ENCODE measurements at regions not wholly inside any gene's neighbourhood (a gene's known extent, or its start where the extent isn't known, plus 50 kb on each side); places are given as distances from the start of the nearest gene placed in this dataset.
A peak's percentile ranks its signal among the peaks of the same experiment; 100 is the strongest.

- H3K79me2 ChIP-seq (ENCODE audit: control insufficient read depth, insufficient read depth, low read length): no peaks in the 10 kb centered on the region
- no peaks in the 10 kb centered on the region for H3K9me3 ChIP-seq (replicated peaks; ENCODE audit: control insufficient read depth, insufficient read depth, low read depth, low read length)
- TF ChIP-seq CREM (IDR thresholded peaks at IDR 0.05; ENCODE audit: low read depth): no peak
- no peak for TF ChIP-seq IRF9 (tag; IDR thresholded peaks at IDR 0.05)
- peak; percentile 41; the same call in 1 of the 2 replicates for TF ChIP-seq ATF3 (IDR thresholded peaks at IDR 0.05)
- TF ChIP-seq ATF3 (CRISPR knock-in tag; conservative IDR thresholded peaks at IDR 0.05): no peak
- TF ChIP-seq CEBPB (tag; IDR thresholded peaks at IDR 0.05): 0 out of 2 replicates have a peak, but pooled peaks have one; percentile 9
- no peak for TF ChIP-seq CEBPG (CRISPR knock-in tag; IDR thresholded peaks at IDR 0.05)
- TF ChIP-seq CEBPG (tag; conservative IDR thresholded peaks at IDR 0.05 in 1 of 2, IDR thresholded peaks at IDR 0.05 in 1 of 2): peak; percentile 46 to 74; a peak in 3 of 4 replicates
- TF ChIP-seq RBM25 (IDR thresholded peaks at IDR 0.05; ENCODE audit: low read depth, low read length, severe bottlenecking): peak; percentile 70
- no peak overlapping the region for H3K9ac ChIP-seq (ENCODE audit: insufficient read depth in 1 of 2, low read depth in 2 of 2, low read length in 2 of 2)
- no peak for DNase-seq (ENCODE audit: extremely low read depth in 1 of 4, low spot score in 3 of 4)
- no peak overlapping the region for H3K4me3 ChIP-seq
- H4K20me1 ChIP-seq (replicated peaks; ENCODE audit: control insufficient read depth, insufficient read depth, low read length): no peaks in the 10 kb centered on the region
- H3K9me1 ChIP-seq (ENCODE audit: control insufficient read depth, insufficient read depth, low read length): no peaks in the 10 kb centered on the region
- ATAC-seq: no peak
- intact Hi-C loops (cut with micrococcal nuclease): no loop called here
- in situ Hi-C loops (cut with MboI): no loop called here
- no peak overlapping the region for H2AFZ ChIP-seq (ENCODE audit: low read depth, low read length)
- no peaks in the 10 kb centered on the region for H3K36me3 ChIP-seq (ENCODE audit: control insufficient read depth, insufficient read depth, low read length)
- H3K27me3 ChIP-seq (ENCODE audit: control insufficient read depth in 2 of 2, insufficient read depth in 2 of 2, low read length in 2 of 2): peaks cover 0 to 4% of the 10 kb centered on the region in 2 experiments; a peak in 2 of 5 replicates
- no peak for FAIRE-seq
- no peak overlapping the region for H3K27ac ChIP-seq (ENCODE audit: extremely low read depth, low read depth, low read length)
- no TSS peak for BruUV-seq (replicated peaks)
- H3K4me2 ChIP-seq (ENCODE audit: insufficient read depth, low read length): no peak overlapping the region
- ChIA-PET CTCF (ENCODE audit: low intra/inter-chr PET ratio) (no interaction called here), POLR2A (no interaction called here)
- H3K4me1 ChIP-seq (replicated peaks in 1 of 2; ENCODE audit: control insufficient read depth in 2 of 2, insufficient read depth in 2 of 2, low read length in 2 of 2): no peaks in the 10 kb centered on the region
Observed at GRCh38 chr6:40968620-40969164, 70.3 kb downstream of the UNC5CL start.
